DND-41 (cell line): ENCODE measurements at regions not wholly inside any gene's neighbourhood (a gene's known extent, or its start where the extent isn't known, plus 50 kb on each side); places are given as distances from the start of the nearest gene placed in this dataset.
"Not testable (repeated sequence)": the region's sequence is repeated elsewhere in the genome, so short reads cannot be mapped to it uniquely, and the experiment has no call there.

Experiments used
- ATAC-seq: fragments of 200-7000 bp; cut with Tn5 transposase; 3 replicates; pipeline ENCODE4 v1.9.1; 2021; ENCODE audit warnings: low read depth; ENCODE audit not compliant: insufficient read depth
- DNase-seq: peaks from one replicate; pipeline ENCODE4 v3.0.0-alpha.2; 2020
- H2AFZ ChIP-seq: 2 replicates; pipeline ENCODE4 v1.6.0; 2012; ENCODE audit warnings: low read depth, low read length
- H3K27ac ChIP-seq: 2 replicates; pipeline ENCODE4 v1.5.1; 2012; ENCODE audit warnings: low read length, inconsistent platforms
- H3K27me3 ChIP-seq: fragments of 200-600 bp; sonication (generic); 2 replicates; pipeline ENCODE4 v1.6.0; 2012; ENCODE audit warnings: low read length, mild to moderate bottlenecking, inconsistent platforms; ENCODE audit not compliant: insufficient read depth, poor library complexity
- H3K36me3 ChIP-seq: 2 replicates; pipeline ENCODE4 v1.5.1; 2012; ENCODE audit warnings: low read length, inconsistent platforms; ENCODE audit not compliant: insufficient read depth
- H3K4me1 ChIP-seq: 2 replicates; pipeline ENCODE4 v1.5.1; 2012; ENCODE audit warnings: mild to moderate bottlenecking, low read length; ENCODE audit not compliant: insufficient read depth
- H3K4me2 ChIP-seq: 2 replicates; pipeline ENCODE4 v1.6.0; 2012; ENCODE audit warnings: mild to moderate bottlenecking, moderate library complexity, low read length, inconsistent platforms; ENCODE audit not compliant: insufficient read depth
- H3K4me3 ChIP-seq, 2 experiments: fragments of 200-600 bp in 1 of 2; shearing (Covaris generic) in 1 of 2; 2 replicates each; pipeline ENCODE4 v1.5.1; 2012 to 2016; ENCODE audit warnings: inconsistent platforms in 2 of 2, low read length in 2 of 2, mild to moderate bottlenecking in 2 of 2, low read depth in 1 of 2, moderate library complexity in 1 of 2
- H3K79me2 ChIP-seq: 2 replicates; pipeline ENCODE4 v1.6.0; 2012; ENCODE audit warnings: low read length, inconsistent platforms; ENCODE audit not compliant: insufficient read depth
- H3K9ac ChIP-seq: 2 replicates; pipeline ENCODE4 v1.6.0; 2012; ENCODE audit warnings: low read depth, mild to moderate bottlenecking, inconsistent platforms, low read length, moderate library complexity
- H3K9me3 ChIP-seq: 2 replicates; pipeline ENCODE4 v1.5.1; 2012; ENCODE audit warnings: low read length, moderate library complexity, mild to moderate bottlenecking, inconsistent platforms; ENCODE audit not compliant: insufficient read depth, severe bottlenecking
- H4K20me1 ChIP-seq: 2 replicates; pipeline ENCODE4 v1.6.0; 2012; ENCODE audit warnings: low read length; ENCODE audit not compliant: insufficient read depth
- EZH2 ChIP-seq: IDR thresholded peaks from 3 replicates; pipeline ENCODE4 v1.6.1; 2012; ENCODE audit warnings: borderline replicate concordance, low read depth, mild to moderate bottlenecking, moderate library complexity, low read length, inconsistent platforms; ENCODE audit not compliant: severe bottlenecking
- TF ChIP-seq, protein P1 (sequence below): IDR thresholded peaks from 2 replicates; pipeline ENCODE4 v1.5.1; 2012; ENCODE audit warnings: borderline replicate concordance, low read length, moderate library complexity, mild to moderate bottlenecking; ENCODE audit not compliant: poor library complexity, severe bottlenecking; ENCODE audit errors: extremely low read depth

DNA sequence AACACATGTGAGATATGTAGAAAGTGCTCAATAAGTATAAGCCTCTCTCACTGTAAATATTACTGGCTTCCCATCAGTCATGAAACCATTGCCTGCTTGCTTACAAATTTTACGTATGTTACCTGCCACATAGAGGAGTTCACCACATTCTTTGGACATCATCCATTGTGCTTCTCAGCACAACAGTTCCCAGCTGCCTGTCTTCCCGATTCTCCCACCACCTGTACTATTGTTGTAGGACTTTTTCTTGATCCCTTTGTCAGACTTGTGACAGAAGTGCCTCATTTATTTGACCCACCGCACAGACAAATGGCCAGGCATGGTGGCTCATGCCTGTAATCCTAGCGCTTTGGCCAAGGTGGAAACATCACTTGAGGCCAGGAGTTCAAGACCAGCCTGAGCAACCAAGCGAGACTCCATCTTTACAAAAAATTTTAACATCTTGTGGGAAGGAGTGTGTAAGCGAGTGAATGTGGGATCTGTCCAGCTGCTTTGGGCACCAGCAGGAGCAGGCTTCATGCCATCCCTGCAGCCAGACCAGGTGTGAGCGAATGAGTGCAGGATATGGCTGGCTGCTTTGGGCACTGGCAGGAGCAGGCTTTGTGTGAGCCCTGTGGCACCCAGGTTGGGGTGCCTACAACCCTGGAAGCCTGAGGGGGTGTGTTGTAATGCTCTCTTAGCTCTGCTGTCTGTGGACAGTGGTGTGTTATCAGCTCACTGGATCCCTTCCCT lies 139.9 kb upstream of the ELL2 start:
- no peaks in the 10 kb centered on the region for H3K4me1 ChIP-seq
- H3K4me2 ChIP-seq = no peak overlapping the region
- TF ChIP-seq, protein P1, sequence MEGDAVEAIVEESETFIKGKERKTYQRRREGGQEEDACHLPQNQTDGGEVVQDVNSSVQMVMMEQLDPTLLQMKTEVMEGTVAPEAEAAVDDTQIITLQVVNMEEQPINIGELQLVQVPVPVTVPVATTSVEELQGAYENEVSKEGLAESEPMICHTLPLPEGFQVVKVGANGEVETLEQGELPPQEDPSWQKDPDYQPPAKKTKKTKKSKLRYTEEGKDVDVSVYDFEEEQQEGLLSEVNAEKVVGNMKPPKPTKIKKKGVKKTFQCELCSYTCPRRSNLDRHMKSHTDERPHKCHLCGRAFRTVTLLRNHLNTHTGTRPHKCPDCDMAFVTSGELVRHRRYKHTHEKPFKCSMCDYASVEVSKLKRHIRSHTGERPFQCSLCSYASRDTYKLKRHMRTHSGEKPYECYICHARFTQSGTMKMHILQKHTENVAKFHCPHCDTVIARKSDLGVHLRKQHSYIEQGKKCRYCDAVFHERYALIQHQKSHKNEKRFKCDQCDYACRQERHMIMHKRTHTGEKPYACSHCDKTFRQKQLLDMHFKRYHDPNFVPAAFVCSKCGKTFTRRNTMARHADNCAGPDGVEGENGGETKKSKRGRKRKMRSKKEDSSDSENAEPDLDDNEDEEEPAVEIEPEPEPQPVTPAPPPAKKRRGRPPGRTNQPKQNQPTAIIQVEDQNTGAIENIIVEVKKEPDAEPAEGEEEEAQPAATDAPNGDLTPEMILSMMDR = no peak
- TF ChIP-seq EZH2 = no peak
- ATAC-seq (no peak), DNase-seq (no peak)
- H3K9me3 ChIP-seq = no peaks in the 10 kb centered on the region
- no peaks in the 10 kb centered on the region for H3K79me2 ChIP-seq
- H3K9ac ChIP-seq = no peak overlapping the region
- H3K27ac ChIP-seq = no peak overlapping the region
- H3K27me3 ChIP-seq = no peaks in the 10 kb centered on the region
- H4K20me1 ChIP-seq = no peaks in the 10 kb centered on the region
- H3K36me3 ChIP-seq = no peaks in the 10 kb centered on the region
- H3K4me3 ChIP-seq = no peak overlapping the region
- H2AFZ ChIP-seq = no peak overlapping the region; the same call in 1 of the 2 replicates

DNA sequence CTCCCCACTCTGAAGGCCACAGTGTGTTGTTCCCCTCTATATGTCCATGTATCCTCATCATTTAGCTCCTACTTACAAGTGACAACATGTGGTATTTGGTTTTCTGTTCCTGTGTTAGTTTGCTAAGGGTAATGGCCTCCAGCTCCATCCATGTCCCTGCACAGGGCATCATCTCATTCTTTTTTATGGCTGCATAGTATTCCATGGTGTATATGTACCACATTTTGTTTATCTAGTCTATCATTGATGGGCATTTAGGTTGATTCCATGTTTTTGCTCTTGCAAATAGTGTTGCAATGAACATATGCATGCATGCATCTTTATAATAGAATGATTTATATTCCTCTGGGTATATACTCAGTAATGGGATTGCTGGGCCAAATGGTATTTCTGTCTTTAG lies 135.8 kb upstream of the ELL2 start:
- not testable (repeated sequence) for H3K27me3 ChIP-seq, ATAC-seq, H3K9ac ChIP-seq, H3K79me2 ChIP-seq, H3K36me3 ChIP-seq, DNase-seq, H2AFZ ChIP-seq, H3K9me3 ChIP-seq, H3K4me3 ChIP-seq, H3K4me1 ChIP-seq, H3K4me2 ChIP-seq, H4K20me1 ChIP-seq, H3K27ac ChIP-seq

DNA sequence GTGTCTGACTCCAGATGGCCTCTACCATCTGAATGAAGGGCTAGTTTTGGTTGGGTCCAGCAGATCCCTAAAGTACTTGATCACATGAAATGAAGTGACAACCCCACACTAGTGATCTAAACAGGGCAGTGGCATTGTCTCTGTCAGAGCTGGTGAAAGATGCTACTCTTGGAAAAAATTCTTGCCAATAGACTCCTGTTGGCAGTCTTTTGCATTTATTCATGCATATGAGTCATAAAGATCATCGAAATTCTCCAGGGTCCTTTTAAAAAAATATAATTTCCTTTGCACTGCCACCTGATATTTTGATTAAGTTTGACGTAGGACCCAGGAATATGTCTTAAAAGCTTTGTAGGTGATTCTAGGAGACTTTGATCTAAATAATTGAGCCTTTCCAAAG lies 135.1 kb upstream of the ELL2 start:
- no peak for TF ChIP-seq EZH2
- TF ChIP-seq, protein P1 = no peak
- Histone ChIP-seq H3K4me3 (no peak overlapping the region), H3K27me3 (no peaks in the 10 kb centered on the region), H3K4me2 (no peak overlapping the region), H3K36me3 (no peaks in the 10 kb centered on the region), H3K27ac (no peak overlapping the region), H2AFZ (no peak overlapping the region), H3K9ac (no peak overlapping the region), H3K79me2 (no peaks in the 10 kb centered on the region), H3K9me3 (no peaks in the 10 kb centered on the region), H3K4me1 (no peaks in the 10 kb centered on the region), H4K20me1 (no peaks in the 10 kb centered on the region)
- no peak for ATAC-seq
- no peak for DNase-seq

DNA sequence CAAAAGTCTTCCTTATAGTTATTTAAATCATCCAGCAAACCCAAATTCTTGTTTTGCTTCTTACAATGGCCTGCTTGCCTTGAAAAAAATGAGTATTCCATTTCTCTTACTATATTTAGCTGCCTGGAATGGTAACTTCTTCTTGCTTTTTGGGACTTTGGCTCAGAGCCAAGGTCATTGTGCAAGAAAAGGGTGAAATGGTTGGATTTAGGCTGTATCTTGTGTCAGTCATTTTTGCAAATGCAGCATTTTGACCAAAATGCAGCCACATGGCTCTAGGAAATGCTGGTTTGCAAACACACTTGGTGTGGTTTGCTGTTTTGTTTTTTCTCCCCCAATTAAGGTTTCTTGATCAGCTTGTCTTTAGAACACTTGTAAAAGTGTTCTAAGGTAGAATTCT lies 133.3 kb upstream of the ELL2 start:
- H3K9me3 ChIP-seq = no peaks in the 10 kb centered on the region
- H3K79me2 ChIP-seq = no peaks in the 10 kb centered on the region
- no peak overlapping the region for H3K4me3 ChIP-seq
- DNase-seq (no peak), ATAC-seq (no peak)
- no peak overlapping the region for H2AFZ ChIP-seq
- H3K36me3 ChIP-seq = no peaks in the 10 kb centered on the region
- H3K4me1 ChIP-seq = peaks cover 11% of the 10 kb centered on the region
- no peak overlapping the region for H3K4me2 ChIP-seq
- H3K27me3 ChIP-seq = no peaks in the 10 kb centered on the region
- TF ChIP-seq, protein P1 = no peak
- no peak for TF ChIP-seq EZH2
- H3K27ac ChIP-seq = no peak overlapping the region
- no peaks in the 10 kb centered on the region for H4K20me1 ChIP-seq
- no peak overlapping the region for H3K9ac ChIP-seq
